T-helper 1 cell treated with Interleukin-12 subunit alpha and Interleukin-12 subunit beta and Interleukin-4 antibody, amounts not matched to agents 30 ng/mL and 1 ng/mL, for 36 hours (primary cell): ENCODE measurements at regions not wholly inside any gene's neighbourhood (a gene's known extent, or its start where the extent isn't known, plus 50 kb on each side); places are given as distances from the start of the nearest gene placed in this dataset.
"Not testable (repeated sequence)": the region's sequence is repeated elsewhere in the genome, so short reads cannot be mapped to it uniquely, and the experiment has no call there.

Experiments
- intact Hi-C: fragments of 100-400 bp; cut with micrococcal nuclease; formaldehyde crosslinking; loops from one replicate; pipeline ENCODE4 v1.15.1; 2024

DNA sequence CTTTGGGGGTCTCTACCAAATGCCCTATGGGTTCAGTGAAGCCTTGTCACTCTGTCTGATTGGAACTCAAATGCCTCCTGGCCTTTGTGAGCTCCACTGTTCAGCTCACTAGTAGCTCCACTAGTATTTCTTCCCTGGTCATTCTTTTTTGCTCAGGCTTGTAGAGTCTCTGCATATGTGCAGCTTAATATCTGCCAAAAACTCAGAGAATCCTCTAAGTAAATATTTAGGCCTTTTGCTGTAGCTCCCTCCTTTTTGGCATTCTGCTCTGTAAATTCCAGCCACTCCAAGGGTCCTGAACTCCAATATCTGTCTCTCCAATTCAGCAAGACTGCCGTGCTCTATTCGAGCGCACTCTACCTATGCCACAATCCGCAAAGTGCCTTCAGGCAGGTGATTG is 146.5 kb downstream of the MAIP1 start:
- intact Hi-C loops: no loop called here

DNA sequence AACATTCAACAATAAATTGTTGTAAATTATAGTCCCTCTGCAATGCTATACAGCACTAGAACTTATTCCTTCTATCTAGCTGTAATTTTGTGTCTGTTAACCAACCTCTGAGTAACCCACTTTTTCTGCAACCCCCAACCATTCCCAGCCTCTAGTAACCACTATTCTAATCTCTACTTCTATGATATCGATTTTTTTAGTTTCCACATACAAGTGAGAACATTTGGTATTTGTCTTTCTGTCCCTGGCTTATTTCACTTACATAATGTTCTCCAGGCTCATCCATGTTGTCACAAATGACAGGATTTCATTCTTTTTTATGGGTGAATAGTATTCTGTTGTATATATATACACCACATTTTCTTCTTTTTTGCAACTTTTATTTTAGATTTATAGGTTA is 147.6 kb downstream of the MAIP1 start:
- intact Hi-C loops: no loop called here

DNA sequence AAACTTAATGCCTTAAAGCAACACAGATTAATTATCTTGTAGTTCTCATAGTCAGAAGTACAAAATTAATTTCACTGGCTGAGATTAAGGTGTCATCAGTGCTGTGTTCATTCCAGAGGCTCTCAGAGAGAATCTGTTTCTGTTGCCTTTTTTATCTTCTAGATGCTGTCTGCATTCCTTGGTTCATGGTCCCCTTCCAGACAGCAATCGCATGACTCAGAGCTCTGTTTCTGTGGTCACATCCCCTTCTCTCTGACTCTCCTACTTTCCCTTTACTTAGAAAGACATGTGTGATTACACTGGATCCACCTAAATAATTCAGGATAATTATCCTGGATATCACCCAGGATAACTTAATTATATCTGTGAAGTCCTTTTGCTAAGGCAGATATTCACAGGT is 148.6 kb downstream of the MAIP1 start:
- intact Hi-C loops: no loop called here

DNA sequence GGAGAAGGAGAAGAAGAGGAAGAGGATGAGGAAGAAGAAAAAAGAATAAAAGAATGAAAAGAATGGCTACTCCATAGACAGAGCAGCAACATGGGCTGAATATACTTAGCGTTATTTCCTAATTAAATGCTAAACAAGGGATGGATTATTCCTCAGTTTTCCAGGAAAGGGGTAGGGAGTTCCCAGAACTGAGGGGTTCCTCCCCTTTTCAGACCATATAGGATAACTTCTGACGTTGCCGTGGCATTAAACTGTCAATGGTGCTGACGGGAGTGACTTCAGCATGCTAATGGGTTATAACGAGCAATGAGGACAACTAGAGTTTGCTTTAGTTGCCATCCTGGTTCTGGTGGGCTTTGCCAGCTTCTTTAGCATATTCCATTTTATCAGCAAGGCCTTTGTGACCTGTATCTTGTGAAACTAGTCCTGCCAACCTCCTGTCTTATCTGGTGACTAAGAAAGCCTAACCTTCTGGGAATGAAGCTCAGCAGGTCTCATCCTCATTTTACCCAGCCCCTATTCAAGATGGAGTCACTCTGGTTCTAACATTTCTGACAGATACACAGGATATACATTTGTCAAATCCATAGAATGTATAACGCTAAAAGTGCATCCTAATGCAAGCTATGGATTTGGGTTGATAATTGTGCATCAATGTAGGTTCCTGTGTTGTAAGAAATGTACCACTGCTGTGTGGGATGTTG is 152.3 kb downstream of the MAIP1 start:
- intact Hi-C loops: no loop called here

DNA sequence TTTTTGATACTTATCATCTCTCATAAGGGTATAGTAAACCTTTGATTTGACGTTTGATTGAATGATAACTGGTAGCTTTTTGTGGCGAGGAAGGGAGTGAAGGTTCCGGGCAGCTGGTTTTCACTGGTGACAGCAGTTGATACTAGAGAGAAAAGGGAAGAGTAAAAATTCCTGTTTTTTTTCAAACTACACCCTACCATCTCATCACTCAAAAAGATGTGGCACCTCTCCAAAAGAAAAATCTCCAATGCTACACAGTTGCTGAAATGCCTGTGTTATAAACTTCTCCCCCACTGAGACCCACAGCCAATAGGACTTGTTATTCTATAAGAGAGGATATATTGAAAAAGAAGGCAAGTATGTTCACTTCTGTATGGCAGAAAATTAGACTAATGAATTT is 154.0 kb downstream of the MAIP1 start:
- intact Hi-C loops: no loop called here

DNA sequence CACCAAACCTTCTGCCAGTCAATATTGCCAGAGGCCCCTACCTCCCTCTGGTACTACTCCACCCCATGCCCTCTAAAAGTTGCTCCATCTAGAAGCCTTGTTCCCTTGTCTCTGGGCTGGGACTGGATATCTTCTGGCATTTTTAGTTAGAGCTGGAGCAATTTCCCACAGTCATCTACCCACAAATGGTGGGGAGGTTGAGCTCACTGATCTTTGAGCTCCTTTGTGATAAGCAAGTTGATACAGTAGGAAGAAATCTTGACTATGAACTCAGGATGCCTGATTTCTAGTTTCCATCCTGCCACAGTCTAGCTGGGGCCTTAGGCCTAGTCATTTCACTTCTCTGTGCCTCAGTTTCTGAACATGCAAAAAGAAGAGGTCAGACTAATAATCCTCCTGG is 155.0 kb downstream of the MAIP1 start:
- intact Hi-C loops: no loop called here

DNA sequence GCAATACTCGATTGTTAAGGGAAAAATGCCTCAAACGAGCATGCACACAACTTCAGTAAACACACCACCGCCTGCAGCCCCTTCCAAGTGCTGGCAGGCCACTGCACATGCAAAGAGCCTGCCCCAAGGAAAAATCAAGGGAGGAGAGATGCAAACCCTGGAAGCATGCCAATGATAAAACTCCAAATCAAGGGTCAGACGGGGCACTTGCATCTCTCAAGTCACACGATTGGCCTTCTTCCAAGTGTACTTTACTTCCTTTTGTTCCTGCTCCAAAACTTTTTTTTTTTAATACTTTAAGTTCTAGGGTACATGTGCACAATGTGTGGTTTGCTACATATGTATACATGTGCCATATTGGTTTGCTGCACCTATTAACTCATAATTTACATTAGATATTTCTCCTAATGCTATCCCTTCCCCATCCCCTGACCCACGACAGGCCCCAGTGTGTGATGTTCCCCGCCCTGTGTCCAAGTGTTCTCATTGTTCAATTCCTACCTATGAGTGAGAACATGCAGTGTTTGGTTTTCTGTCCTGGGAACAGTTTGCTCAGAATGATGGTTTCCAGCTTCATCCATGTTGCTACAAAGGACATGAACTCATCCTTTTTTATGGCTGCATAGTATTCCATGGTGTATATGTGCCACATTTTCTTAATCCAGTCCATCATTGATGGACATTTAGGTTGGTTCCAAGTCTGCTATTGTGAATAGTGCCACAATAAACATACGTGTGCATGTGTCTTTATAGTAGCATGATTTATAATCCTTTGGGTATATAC is 157.8 kb downstream of the MAIP1 start:
- intact Hi-C loops: not testable (repeated sequence)

DNA sequence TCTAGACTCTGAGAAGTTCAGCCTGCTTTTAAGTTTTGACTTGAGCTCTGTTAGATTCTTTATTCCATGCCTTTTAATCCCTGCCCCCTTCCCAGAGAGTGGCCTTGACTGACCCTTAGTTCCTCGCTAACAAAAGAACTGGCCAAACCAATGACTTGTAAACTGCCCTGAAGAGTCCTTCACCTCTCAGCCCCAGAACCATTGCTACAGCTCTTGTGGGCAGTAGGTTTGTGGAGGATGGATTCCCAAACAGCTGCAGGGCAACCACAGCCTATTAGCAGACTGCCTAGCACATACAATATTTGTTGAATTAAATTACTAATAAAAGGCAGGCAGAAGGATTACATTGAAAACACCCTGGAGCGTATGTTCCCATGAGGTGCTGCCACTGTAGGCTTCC is 163.9 kb downstream of the MAIP1 start:
- intact Hi-C loops: no loop called here

DNA sequence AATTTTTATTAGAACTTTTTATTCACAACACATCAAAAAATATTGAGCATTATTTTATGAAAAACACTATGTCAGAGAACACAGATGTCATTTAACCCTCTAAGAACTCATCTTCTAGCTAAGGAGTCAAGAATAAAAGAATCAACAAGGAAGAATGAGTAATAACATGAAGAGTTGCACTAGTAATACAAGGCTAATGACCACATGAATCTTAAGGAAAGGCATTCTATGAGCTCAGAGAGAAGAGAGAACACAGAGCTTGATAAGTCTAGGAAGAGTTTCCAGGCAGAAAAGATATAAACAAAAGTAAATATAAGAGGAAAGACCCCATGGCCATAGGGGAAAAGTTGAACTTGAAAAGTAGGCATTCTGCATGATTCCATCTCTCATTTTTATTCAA is 166.5 kb downstream of the MAIP1 start:
- intact Hi-C loops: no loop called here

DNA sequence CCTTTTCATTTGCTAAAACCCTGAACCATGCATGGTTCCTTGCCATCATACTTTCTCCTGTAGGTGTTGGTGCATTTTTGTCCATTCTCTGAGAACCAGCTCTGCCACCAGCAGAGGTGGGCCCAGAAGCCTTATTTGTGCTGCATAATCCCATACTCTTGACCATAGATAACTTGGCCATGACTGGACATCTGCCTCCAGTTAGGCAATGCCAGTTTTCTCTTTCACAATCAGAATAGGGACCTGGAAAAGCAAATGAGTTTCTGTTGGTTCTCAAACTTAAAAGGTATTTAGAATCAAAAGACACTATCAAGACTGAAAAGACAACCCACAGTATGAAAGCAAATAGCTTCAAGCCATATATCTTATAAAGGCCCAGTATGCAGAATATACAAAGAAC is 167.3 kb downstream of the MAIP1 start:
- intact Hi-C loops: no loop called here

DNA sequence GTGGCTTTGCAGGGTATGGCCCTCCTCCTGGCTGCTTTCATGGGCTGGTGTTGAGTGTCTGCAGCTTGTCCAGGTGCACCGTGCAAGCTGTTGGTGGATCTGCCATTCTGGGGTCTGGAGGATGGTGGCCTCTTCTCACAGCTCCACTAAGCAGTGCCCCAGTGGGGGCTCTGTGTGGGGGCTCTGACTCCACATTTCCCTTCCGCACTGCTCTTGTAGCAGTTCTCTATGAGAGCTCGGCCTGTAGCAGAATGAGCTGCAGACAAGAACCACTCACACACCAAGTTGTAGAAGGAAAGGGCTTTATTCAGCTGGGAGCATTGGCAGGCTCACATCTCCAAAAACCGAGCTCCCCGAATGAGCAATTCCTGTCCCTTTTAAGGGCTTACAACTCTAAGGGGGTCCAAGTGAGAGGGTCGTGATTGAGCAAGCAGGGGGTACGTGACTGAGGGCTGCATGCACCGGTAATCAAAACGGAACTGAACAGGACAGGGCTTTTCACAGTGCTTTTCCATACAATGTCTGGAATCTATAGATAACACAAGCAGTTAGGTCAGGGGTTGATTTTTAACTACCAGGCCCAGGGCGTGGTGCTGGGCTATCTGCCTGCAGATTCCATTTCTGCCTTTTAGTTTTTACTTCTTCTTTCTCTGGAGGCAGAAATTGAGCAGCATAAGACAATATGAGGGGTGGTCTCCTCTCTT is 169.4 kb downstream of the MAIP1 start:
- intact Hi-C loops: not testable (repeated sequence)

DNA sequence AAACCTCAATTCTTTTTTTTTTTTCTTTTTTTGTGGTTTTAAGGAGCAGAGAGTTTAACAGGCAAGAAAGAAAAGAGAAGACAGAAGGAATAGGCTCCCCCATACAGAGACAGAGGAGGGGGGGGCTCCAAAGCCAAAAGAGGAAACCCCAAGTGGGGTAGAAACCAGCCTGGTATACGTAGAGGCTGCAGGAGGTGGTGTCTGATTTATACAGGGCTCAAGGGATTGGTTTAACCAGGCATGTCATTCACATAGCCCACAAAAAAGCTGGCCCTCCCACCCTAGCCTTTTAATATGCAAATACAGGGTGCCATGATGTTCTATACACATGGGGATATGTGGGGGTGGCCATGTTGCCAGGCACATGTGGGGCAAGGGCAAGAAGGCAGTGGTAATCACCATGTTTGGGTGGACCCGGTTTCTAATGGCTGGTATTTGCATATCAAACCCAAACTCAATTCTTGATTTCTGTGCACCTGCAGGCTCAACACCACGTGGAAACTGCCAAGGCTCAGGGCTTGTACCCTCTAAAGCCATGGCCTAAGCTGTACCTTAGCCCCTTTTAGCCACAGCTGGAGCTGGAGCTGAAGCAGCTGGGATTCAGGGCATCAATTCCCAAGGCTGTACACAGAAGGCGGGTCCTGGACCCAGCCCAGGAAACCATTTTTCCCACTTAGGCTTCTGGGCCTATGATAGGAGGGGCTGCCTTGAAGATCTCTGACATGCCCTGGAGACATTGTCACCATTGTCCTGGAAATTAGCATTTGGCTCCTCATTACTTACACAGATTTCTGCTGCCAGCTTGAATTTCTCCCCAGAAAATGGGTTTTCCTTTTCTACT is 170.3 kb downstream of the MAIP1 start:
- intact Hi-C loops: no loop called here

DNA sequence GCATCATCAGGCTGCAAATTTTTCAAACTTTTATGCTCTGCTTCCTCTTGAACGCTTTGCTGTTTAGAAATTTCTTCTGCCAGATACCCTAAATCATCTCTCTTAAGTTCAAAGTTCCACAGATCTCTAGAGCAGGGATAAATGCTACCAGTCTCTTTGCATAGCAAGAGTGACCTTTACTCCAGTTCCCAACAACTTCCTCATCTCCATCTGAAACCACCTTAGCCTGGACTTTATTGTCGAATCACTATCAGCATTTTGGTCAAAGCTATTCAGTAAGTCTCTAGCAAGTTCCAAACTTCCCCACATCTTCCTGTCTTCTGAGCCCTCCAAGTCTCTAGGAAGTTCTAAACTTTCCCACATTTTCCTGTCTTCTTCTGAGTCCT is 170.9 kb downstream of the MAIP1 start:
- intact Hi-C loops: not testable (repeated sequence)

DNA sequence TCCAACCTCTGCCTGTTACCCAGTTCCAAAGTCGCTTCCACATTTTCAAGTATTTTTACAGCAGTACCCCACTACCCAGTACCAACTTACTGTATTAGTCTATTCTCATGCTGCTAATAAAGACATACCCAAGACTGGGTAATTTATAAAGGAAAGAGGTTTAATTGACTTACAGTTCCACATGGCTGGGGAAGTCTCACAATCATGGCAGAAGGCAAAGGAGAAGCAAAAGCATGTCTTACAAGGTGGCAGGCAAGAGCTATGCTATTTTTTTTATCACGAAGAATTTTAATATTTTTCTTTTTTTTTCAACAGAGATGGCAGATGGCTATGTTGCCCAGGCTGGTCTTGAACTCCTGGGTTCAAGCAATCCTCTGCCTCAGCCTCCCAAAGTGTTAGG is 171.3 kb downstream of the MAIP1 start:
- intact Hi-C loops: not testable (repeated sequence)

DNA sequence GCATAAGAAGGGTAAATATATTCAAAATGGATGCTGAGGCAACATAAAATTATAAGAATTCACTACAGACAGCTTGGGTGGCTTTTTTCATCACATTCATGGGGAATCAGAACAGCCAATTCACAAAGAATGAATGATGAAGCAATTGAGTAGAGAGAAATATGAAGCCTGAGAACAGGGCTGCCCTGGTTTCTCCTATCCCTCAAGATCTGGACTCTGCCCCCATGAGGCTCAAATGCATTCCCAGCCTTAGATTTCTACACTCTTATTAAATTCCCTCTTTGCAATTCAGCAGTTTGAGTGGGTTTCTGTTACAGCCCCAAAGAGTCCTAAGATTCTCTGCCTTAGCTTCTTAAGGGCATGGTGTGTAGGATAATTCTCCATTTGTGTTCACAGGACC is 172.5 kb downstream of the MAIP1 start:
- intact Hi-C loops: no loop called here

DNA sequence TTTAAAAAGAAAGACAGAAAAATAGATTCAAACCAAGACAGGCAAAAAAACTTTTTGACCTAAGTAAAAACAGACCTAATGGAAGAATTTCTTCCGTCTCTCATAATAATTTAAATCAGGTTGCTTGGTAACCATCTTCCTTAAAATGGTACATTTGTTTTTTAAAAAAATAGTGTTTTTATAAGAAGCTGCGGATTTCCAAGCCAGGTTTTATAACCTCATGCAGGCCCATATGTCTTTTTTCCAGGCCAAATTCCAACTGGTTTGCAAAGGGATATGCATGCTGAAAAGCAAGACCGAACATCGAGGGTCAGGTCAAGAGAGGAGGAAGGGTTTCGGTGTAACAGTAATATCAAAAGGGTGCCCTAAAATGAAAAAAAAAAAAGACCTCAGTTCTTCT is 172.9 kb downstream of the MAIP1 start:
- intact Hi-C loops: no loop called here

DNA sequence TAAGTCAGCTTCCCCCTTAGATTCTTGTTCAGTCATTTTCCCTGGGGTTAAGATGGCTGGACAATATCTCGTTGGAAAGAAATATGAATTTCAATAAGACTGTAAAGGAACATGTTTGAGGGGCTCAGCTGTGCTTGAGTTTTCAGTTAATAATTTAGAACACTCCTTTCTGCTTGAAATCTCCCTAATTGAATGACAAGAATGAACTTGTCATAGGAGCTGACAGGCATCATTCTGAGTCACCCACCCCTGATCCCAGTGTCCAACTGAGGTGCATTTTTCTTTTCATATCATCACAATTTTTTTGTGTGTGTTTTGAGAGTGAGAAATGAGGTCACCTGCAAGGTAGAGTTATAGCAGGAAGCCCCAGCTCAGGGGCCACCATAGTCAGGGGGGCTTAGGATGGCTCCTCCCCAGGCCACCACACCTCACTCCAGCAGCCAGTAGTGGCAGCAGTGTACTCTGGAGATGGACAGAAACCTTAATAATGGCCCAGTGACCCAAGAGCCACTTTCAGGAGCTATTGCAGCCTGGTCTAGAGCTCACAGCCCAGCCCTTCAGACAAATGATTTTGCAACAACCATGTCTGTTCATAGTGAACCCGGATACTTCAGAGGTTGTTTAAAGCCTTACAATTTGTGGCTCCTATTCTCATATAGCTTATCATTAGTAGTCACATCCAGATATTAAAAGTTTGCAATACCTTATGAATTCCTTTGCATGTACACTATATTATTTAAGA is 174.5 kb downstream of the MAIP1 start:
- intact Hi-C loops: no loop called here

DNA sequence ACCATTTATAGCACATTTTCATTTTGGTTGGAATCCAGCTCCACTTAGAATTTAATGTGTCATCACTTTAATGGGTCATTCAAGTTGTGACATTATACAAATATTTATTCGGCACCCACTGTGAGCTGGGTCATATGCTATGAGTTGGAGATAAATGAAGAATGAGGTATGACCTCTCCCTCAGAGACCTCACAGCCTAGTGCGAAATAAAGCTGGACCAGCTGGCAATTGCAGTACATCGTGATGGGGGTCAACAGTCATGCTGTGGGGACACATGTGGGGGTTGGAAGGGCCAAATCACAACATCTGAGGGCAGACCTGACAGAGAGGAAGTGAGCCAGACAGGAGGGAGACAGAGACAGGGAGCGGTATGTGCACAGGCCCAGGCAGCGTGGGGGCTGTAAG is 175.4 kb downstream of the MAIP1 start:
- intact Hi-C loops: no loop called here

DNA sequence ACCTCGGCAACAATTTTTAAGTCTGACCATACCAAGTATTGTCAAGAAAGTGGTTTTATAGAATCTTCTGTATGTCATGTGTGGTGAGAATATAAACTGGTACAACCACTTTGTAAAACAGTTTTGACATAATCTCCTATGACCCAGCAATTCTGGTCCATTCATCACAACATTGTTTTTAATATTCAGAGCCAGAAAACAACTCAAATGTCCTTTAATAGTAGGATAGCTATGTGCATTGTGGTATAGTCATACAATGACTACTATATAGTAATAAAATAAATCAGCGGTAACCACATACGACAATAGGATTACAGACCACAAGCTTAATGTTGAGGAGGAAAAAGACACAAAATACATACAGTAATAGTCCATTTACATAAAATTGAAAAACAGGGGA is 175.2 kb upstream of the SPATS2L start:
- intact Hi-C loops: no loop called here

DNA sequence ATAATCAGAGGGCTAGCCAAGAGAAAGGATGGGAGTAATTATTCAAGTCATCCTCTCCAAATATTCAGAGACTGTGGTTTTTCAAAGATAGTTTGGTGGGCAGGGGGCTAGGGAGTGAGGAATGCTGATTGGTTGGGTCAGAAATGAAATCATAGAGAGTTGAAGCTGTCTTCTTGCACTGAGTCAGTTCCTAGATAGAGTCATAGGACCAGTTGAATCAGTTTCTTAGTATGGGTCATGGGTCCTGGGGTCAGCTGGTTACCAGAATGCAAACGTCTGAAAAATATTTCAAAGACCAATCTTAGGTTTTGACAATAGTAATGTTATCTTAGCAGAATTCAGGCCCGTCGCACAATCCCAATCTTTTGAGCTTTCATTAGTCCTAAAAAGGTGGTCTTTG is 171.4 kb upstream of the SPATS2L start:
- intact Hi-C loops: no loop called here

DNA sequence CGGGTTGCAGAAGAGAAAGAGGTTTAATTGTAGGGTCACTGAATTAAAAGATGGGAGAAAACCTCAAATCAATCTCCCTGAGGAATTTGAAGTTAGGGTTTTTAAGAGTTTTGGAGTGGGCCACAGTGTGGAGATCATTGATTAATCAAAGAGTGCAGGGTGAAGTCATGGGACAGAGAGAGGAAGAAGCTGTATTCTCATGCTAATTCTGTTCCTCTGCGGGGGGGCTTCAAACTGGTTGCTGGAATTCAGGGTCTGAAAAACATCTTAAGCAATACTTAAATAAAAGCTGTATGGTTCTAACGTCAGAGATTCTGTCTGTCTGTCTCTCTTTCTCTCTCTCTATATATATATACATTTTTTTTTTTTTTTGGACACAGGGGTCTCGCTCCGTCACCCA is 169.8 kb upstream of the SPATS2L start:
- intact Hi-C loops: no loop called here
